NB4 (cell line): ENCODE measurements at regions not wholly inside any gene's neighbourhood (a gene's known extent, or its start where the extent isn't known, plus 50 kb on each side); places are given as distances from the start of the nearest gene placed in this dataset.

Experiments
- POLR2A ChIP-seq: IDR thresholded peaks from 2 replicates; pipeline ENCODE4 v1.6.1; 2011; ENCODE audit warnings: mild to moderate bottlenecking; ENCODE audit not compliant: insufficient read length; ENCODE audit errors: extremely low read depth
- TF ChIP-seq, protein P1 (sequence below): IDR thresholded peaks from one replicate; pipeline ENCODE4 v1.5.1; 2012; ENCODE audit warnings: low read depth, low read length

DNA sequence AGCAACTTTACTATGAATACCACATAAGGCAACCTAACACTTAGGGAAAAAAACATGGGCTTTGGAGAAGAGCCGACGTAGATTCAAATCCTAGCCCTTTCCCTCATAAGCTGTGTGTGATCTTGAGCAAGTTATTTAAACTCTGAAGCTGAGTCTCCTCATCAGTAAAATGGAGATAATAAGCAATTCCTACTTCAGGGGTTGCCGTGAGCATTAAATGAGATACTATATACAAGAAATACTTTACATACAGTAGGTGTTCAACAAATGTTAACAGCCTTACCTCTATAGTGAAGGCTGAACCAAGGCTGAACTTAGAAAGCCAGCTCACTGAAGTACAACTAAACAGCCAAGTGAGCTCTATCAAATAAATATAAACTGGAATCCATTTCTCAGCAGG is 146.2 kb upstream of the DKK2 start:
- TF ChIP-seq POLR2A = no peak
- TF ChIP-seq, protein P1, sequence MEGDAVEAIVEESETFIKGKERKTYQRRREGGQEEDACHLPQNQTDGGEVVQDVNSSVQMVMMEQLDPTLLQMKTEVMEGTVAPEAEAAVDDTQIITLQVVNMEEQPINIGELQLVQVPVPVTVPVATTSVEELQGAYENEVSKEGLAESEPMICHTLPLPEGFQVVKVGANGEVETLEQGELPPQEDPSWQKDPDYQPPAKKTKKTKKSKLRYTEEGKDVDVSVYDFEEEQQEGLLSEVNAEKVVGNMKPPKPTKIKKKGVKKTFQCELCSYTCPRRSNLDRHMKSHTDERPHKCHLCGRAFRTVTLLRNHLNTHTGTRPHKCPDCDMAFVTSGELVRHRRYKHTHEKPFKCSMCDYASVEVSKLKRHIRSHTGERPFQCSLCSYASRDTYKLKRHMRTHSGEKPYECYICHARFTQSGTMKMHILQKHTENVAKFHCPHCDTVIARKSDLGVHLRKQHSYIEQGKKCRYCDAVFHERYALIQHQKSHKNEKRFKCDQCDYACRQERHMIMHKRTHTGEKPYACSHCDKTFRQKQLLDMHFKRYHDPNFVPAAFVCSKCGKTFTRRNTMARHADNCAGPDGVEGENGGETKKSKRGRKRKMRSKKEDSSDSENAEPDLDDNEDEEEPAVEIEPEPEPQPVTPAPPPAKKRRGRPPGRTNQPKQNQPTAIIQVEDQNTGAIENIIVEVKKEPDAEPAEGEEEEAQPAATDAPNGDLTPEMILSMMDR = no peak
